ENCODE measurements at regions not wholly inside any gene's neighbourhood (a gene's known extent, or its start where the extent isn't known, plus 50 kb on each side); places are given as distances from the start of the nearest gene placed in this dataset.

DNA sequence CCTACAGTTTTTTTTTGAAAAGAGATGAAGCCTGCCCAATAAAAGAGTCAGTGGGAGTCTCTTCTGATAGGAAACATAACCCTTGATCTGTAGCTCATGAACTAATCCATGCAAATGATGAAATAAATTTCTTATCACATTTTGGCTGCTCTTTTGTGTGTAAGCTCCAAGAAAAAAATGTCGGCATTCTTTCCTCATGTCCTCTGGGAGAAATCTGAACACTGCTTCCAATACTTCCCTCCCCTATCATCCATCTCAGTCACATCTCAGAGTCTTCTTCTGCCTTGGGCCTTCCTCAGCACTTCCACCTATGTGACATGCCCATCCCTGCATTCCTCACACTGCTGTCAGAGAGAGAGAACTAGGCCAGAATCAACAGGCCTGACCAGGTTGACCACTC, 395.7 kb upstream of the ST6GAL2 start:
- no peak for TF ChIP-seq GATA3 (IDR thresholded peaks at IDR 0.05; ENCODE audit: low read depth, low read length)
- TF ChIP-seq GATA2 (IDR thresholded peaks at IDR 0.05; ENCODE audit: low read depth, low read length), result no peak

DNA sequence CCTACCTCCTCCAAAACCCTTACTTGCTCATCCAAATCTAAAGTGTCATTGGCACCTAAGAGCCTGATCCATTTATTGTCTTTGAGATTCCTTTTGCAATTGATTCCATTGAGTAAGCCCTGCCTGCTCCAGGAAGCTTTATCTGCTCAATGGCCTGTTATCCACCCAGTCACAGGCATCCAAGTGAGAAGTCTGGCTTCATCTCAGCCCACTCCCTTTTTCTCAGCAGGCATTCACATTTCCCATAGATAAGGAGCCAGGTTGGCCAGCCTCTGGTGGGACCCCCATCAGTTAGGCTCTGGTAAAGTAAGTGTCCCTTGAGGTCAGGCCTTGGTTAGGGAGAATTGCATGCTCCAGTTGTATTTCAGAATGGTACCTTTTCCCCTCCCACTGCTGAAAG, 396.2 kb upstream of the ST6GAL2 start:
- TF ChIP-seq GATA2 (IDR thresholded peaks at IDR 0.05; ENCODE audit: low read depth, low read length) (no peak), GATA3 (IDR thresholded peaks at IDR 0.05; ENCODE audit: low read depth, low read length) (no peak)

DNA sequence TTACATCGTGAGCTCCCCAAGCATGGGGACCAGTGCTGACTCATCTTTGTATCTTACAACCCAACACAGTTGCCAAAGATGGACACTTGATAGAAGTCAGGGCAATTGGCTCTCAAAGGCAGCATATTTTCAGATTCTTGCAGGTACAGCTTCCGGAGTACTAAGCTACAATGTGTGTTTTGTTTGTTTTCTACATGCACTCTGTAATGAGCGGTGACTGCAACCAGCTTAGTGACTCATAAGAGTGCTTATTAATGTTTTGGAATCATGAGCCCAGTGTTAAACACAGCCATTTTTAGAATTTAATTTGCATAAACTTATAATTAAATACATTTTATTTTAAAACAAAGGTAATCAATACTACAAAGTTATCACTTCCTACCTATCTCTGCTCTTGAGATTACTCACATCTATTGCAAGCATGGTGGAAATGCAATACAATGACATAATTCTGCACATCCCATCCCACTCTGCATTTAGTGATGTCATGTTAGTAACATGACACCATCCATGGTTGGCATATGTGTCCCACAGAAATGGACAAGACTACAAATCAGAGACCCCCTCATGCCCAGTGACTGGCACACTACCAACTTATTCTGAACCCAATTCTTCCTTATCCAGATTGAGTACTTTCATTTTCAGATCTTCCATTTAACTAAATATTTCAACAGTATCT, 399.8 kb upstream of the ST6GAL2 start:
- TF ChIP-seq GATA2 (IDR thresholded peaks at IDR 0.05; ENCODE audit: low read depth, low read length), result no peak
- no peak for TF ChIP-seq GATA3 (IDR thresholded peaks at IDR 0.05; ENCODE audit: low read depth, low read length)

DNA sequence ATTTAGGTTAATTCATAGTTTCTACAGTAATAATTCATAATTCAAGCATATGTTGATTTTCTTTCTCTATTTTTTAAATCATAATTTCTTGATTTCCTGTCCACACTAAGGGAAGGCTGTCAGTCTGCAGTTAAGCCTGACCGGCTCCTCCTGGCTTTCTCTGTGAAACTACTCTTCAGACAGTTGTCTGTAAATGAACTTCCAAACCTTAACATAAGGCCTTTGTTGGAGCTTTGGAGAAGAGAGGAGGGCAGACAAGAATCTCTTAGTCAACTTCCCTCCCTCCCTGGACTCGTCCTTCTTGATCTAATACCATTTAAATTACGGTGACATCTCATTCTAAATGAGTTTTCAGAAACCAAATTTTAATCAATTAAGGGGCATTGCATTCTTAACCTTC, 404.1 kb upstream of the ST6GAL2 start:
- TF ChIP-seq GATA3 (IDR thresholded peaks at IDR 0.05; ENCODE audit: low read depth, low read length) (no peak), GATA2 (IDR thresholded peaks at IDR 0.05; ENCODE audit: low read depth, low read length) (no peak)

DNA sequence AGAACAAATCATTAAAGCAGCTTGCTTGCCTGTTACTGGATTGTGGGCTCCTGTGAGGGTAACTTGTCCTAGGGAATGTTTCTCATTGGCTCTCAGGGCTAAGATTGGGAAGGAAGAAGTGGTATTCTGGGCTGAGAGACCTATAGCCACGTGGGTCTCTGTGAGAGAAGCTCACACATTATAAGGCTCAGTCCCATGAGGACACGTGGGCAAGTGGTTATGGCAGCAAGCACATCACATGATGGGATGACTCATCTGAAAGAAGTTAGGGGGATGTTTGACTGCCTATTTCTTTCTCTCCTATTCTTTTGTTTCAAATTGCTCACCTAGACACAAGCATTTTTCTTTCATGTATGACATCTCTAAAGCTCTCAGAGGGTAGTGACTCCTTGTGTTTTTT, 418.0 kb upstream of the ST6GAL2 start:
- TF ChIP-seq GATA3 (IDR thresholded peaks at IDR 0.05; ENCODE audit: low read depth, low read length) (no peak), GATA2 (IDR thresholded peaks at IDR 0.05; ENCODE audit: low read depth, low read length) (no peak)

DNA sequence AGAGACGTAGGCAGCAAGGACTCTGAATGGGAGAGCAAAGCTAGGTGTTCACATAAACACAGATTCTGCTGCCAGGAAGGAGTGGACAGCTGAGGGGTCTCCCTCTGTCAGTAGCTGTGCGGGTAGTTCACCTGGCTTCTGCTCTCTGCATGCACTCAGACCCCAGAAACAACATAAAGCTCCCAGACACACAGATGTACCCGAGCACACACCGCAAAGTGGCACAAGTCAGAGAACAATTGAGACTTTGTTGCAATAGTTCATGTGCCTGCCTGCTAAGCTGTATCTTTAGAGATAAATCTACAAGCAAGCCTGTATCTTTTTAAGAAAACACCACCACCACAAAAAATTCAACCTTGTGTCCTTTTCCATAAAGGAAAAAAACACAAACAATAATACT, 420.0 kb upstream of the ST6GAL2 start:
- no peak for TF ChIP-seq GATA2 (IDR thresholded peaks at IDR 0.05; ENCODE audit: low read depth, low read length)
- no peak for TF ChIP-seq GATA3 (IDR thresholded peaks at IDR 0.05; ENCODE audit: low read depth, low read length)

DNA sequence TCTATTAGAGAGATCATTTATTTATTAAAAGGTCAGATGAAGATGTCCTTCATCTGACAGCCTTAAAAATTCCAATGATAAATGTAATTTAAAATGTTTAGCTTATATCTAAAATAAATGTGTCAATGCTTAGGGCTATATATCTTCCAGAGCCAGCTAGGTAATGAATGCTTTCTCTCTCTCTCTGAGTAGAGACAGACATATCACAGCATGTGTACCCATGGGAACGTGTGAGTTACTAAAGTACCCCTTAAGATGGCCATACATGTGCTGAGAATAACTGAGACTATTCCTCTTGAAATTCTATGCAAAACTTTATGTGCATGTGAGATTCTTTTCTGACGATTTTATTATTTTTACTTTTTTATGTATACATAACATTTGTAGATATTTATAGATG, 420.9 kb upstream of the ST6GAL2 start:
- TF ChIP-seq GATA3 (IDR thresholded peaks at IDR 0.05; ENCODE audit: low read depth, low read length) (no peak), GATA2 (IDR thresholded peaks at IDR 0.05; ENCODE audit: low read depth, low read length) (no peak)

DNA sequence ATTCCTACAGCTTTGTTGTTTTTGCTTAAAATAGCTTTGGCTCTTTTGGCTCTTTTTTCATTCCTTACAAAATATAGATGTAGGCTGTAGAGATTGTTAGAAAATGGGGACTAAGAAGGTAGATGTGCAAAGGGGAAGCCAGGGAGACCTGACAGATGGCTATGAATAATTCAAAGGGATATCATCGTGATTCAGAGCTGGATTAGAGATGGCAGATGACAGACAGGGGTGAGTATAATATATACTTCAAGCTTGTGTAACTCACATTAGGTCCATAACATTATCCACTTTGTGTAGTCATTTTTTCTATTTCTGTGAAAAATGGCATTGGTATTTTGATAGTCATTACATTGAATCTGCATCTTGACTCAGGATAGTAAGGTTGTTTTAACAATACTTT, 422.9 kb upstream of the ST6GAL2 start:
- TF ChIP-seq GATA3 (IDR thresholded peaks at IDR 0.05; ENCODE audit: low read depth, low read length) (no peak), GATA2 (IDR thresholded peaks at IDR 0.05; ENCODE audit: low read depth, low read length) (no peak)

DNA sequence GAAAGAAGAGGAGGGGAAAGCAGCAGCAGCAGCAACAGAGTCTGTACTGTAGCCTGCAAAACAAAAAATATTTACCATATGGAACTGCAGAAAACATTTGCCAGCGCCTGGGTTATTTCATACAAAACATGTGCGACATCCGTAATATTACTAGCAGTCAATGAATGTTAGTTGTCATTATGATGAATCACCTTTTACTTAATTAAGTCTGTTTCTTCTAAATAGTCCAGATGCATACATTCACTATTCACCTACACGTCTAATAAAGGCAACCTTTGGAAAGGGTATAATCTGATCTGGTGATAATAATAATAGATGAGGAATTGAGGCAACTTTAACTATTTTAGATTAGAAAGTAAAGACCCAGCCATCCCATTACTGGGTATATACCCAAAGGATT, 426.3 kb upstream of the ST6GAL2 start:
- TF ChIP-seq GATA2 (IDR thresholded peaks at IDR 0.05; ENCODE audit: low read depth, low read length), result no peak
- TF ChIP-seq GATA3 (IDR thresholded peaks at IDR 0.05; ENCODE audit: low read depth, low read length), result 0 out of 2 replicates have a peak, but pooled peaks have one; percentile 14

DNA sequence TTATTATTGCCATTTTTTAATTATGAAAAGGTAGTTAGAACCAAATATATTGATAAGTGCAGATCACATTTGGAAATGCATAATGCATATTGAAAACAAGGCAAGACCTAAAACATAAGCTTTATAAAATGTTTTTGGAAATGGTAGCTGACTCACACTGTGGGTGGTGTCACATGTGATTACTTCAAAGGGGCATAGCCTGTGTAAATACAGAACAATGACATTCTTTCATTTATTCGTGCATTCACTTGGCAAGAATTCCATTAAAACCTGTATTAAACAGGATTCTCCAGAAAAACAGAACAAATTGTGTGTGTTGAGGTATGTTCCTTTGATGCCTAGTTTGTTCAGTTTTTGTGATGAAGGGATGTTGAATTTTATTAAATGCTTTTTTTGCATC, 427.3 kb upstream of the ST6GAL2 start:
- TF ChIP-seq GATA2 (IDR thresholded peaks at IDR 0.05; ENCODE audit: low read depth, low read length) (no peak), GATA3 (IDR thresholded peaks at IDR 0.05; ENCODE audit: low read depth, low read length) (no peak)

DNA sequence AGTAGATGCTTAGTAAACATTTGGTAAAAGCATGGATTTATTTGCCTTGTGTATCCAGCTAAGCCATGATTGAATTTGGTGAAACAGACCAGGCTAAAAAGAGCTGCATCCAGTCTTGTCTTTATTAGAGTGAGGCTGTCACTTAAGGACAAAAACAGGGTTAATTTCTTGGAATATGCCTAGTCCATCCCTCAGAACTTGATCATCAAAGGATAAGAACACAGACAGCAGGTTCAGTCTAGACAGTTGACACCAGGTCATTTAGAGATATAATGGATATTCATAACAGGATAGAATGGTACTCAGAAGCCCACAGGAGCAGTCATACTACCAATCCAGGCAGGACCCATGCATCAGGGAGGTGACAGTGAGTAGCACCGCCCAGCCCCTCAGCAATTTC, 434.9 kb upstream of the ST6GAL2 start:
- no peak for TF ChIP-seq GATA2 (IDR thresholded peaks at IDR 0.05; ENCODE audit: low read depth, low read length)
- no peak for TF ChIP-seq GATA3 (IDR thresholded peaks at IDR 0.05; ENCODE audit: low read depth, low read length)

DNA sequence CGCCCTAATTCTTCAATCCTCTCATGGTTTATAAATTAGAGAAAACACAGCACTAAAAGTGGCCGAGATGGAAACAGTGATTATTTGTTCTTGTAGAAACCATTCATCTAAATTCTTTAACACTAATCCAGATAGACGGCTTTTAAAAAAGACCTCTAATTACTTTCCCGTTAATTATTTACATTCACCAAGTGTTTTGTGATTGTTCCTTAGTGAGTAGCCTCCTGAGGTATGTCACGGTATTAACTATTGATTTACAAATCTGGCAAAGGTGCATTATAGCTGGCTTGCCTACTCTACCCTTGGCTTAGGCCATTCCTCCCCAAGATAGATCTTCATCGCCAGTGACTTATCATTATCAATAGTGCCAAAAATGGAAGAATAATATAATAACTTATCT, 436.4 kb upstream of the ST6GAL2 start:
- no peak for TF ChIP-seq GATA3 (IDR thresholded peaks at IDR 0.05; ENCODE audit: low read depth, low read length)
- no peak for TF ChIP-seq GATA2 (IDR thresholded peaks at IDR 0.05; ENCODE audit: low read depth, low read length)

DNA sequence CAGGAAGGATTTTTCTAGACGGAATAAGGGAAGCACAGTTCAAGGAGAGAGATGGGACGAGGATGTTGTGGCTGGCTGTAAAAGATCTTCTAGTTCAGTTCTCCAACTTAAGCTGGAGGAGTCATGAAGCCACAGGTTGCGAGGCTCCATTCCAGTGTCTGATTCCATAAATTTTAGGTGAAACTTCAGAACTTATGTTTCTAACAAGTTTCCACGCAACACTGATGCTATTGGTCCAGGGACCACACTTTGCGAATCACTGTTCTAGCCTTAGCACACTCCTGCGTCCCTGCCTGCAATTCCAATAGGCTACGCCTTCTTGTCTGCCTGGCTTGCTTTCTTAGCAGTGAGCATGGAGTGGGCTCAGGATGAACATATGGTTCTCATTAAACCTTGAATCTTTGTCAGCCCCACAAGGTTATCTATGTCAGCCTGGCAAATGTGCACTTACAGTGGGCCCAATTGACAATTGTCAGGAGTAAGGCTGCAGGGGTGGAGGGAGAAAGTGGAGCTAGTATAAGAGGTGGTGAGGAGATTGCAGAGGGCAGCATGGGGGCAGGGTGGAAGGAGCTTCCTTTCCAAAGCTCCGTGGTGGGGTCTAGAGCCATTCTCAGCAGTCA, 438.1 kb upstream of the ST6GAL2 start:
- peak; percentile 75 for TF ChIP-seq GATA2 (IDR thresholded peaks at IDR 0.05; ENCODE audit: low read depth, low read length)
- TF ChIP-seq GATA3 (IDR thresholded peaks at IDR 0.05; ENCODE audit: low read depth, low read length), result no peak

DNA sequence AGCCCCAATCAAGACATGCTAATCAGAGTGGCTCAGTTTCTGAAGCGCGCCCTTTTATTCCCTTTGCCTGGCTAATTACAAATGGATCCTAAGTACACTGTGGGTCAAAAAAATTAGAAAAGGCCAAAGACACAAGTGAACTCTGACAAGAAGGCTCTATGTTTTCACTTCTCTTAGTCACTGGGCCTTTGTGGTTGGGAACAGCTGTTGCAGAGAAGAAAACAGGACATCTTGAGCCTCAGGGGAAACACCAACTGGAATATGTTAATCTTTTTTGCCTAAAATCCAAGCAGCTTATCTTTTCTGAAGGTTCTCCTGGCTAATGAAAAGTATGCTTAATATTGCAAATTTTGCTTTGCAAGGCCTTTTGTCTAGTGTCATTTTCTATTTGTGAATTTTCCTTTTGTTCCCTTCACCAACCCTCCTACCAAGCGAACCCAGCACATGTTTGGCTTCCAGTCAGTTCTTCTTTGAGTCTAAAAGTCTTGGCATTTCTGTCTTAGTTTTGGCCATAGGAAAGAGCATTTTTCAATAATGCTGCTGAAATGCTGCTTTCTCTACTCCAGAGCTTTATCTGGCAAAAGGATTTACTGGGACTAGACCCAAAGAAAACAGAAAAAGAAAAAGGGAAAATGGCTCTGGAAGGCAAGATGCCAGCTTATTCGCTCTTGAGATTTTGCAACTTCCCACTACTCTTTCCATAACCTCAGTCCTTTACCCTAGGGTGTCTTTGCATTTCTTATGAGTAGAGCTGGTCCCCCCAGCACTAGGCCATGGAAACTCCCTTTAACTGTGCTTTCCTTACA, 440.2 kb upstream of the ST6GAL2 start:
- TF ChIP-seq GATA2 (IDR thresholded peaks at IDR 0.05; ENCODE audit: low read depth, low read length) (no peak), GATA3 (IDR thresholded peaks at IDR 0.05; ENCODE audit: low read depth, low read length) (no peak)

DNA sequence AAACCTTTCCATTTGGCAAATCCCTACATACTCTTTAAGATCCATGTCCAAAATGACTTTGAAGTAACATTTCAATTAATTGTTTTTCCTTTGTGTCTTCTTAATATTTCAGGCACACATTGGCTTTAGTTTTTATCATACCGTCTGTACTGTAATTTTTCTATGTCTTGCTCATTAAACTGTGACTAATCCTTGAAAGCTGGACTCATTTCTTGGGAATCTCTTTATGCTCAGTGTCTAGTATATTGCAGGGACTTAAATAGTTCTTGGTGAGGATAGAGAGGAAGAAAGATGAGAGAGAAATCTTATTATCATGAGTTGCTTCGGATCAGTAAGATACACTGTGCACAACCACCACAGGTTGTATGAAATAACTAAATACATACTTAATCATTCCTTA, 448.3 kb upstream of the ST6GAL2 start:
- TF ChIP-seq GATA3 (IDR thresholded peaks at IDR 0.05; ENCODE audit: low read depth, low read length) (no peak), GATA2 (IDR thresholded peaks at IDR 0.05; ENCODE audit: low read depth, low read length) (no peak)

Measured in SH-SY5Y (cell line).